HG02610 (cell line): ENCODE measurements at regions not wholly inside any gene's neighbourhood (a gene's known extent, or its start where the extent isn't known, plus 50 kb on each side); places are given as distances from the start of the nearest gene placed in this dataset.
A peak's percentile ranks its signal among the peaks of the same experiment; 100 is the strongest.

Source experiments
- ATAC-seq: cut with Tn5 transposase; IDR thresholded peaks from one replicate; pipeline ENCODE4 v1.9.1; 2021; ENCODE audit warnings: mild to moderate bottlenecking, moderate library complexity; ENCODE audit not compliant: unreplicated experiment

GRCh38 chr5:85168474-85168873 lies 783.8 kb upstream of the EDIL3 start:
- ATAC-seq, result no peak

- no peak for ATAC-seq
Measured at GRCh38 chr5:85170183-85170582, 785.5 kb upstream of the EDIL3 start.

GRCh38 chr5:85173469-85173868 lies 788.8 kb upstream of the EDIL3 start:
- no peak for ATAC-seq

- ATAC-seq, result no peak
Measured at GRCh38 chr5:85182344-85182743, 797.7 kb upstream of the EDIL3 start.

- no peak for ATAC-seq
Measured at GRCh38 chr5:85204289-85204688, 819.6 kb upstream of the EDIL3 start.

GRCh38 chr5:85205430-85205829 lies 820.8 kb upstream of the EDIL3 start:
- ATAC-seq, result peak; percentile 70

GRCh38 chr5:85225388-85225787 lies 840.7 kb upstream of the EDIL3 start:
- no peak for ATAC-seq

GRCh38 chr5:85249204-85249603 lies 864.5 kb upstream of the EDIL3 start:
- ATAC-seq, result no peak

GRCh38 chr5:85263125-85263524 lies 878.4 kb upstream of the EDIL3 start:
- ATAC-seq, result no peak

- no peak for ATAC-seq
Measured at GRCh38 chr5:85266692-85267091, 882.0 kb upstream of the EDIL3 start.

- no peak for ATAC-seq
Measured at GRCh38 chr5:85268194-85268593, 883.5 kb upstream of the EDIL3 start.

- ATAC-seq, result peak; percentile 99
Measured at GRCh38 chr5:85278193-85278592, 893.5 kb upstream of the EDIL3 start.

GRCh38 chr5:85288914-85289313 lies 904.2 kb upstream of the EDIL3 start:
- ATAC-seq, result no peak

GRCh38 chr5:85293145-85293785 lies 908.6 kb upstream of the EDIL3 start:
- no peak for ATAC-seq

- ATAC-seq, result no peak
Measured at GRCh38 chr5:85304524-85304923, 919.8 kb upstream of the EDIL3 start.

GRCh38 chr5:85305766-85306165 lies 921.1 kb upstream of the EDIL3 start:
- ATAC-seq, result no peak

GRCh38 chr5:85311536-85311935 lies 926.9 kb upstream of the EDIL3 start:
- no peak for ATAC-seq

GRCh38 chr5:85320495-85320894 lies 935.8 kb upstream of the EDIL3 start:
- ATAC-seq, result no peak

- no peak for ATAC-seq
Measured at GRCh38 chr5:85333276-85333675, 948.6 kb upstream of the EDIL3 start.

GRCh38 chr5:85337435-85337834 lies 952.8 kb upstream of the EDIL3 start:
- ATAC-seq, result no peak

- no peak for ATAC-seq
Measured at GRCh38 chr5:85340790-85341189, 956.1 kb upstream of the EDIL3 start.

GRCh38 chr5:85345818-85346217 lies 961.1 kb upstream of the EDIL3 start:
- no peak for ATAC-seq

- ATAC-seq, result no peak
Measured at GRCh38 chr5:85357309-85357708, 972.6 kb upstream of the EDIL3 start.
